LoVo (cell line): ENCODE measurements at regions not wholly inside any gene's neighbourhood (a gene's known extent, or its start where the extent isn't known, plus 50 kb on each side); places are given as distances from the start of the nearest gene placed in this dataset.

Source experiments
- DNase-seq: peaks from one replicate; pipeline ENCODE4 v3.0.0-alpha.2; 2016; ENCODE audit warnings: low spot score

GRCh38 chr13:84296401-84296800 lies 414.1 kb upstream of the SLITRK1 start:
- no peak for DNase-seq

- DNase-seq, result no peak
Observed at GRCh38 chr13:84294576-84294975, 412.3 kb upstream of the SLITRK1 start.

- DNase-seq, result no peak
Observed at GRCh38 chr13:84290386-84290785, 408.1 kb upstream of the SLITRK1 start.

- no peak for DNase-seq
Observed at GRCh38 chr13:84279166-84279565, 396.9 kb upstream of the SLITRK1 start.

GRCh38 chr13:84272877-84273562 lies 390.7 kb upstream of the SLITRK1 start:
- DNase-seq, result no peak

GRCh38 chr13:84265257-84265764 lies 383.0 kb upstream of the SLITRK1 start:
- DNase-seq, result no peak

GRCh38 chr13:84263354-84264069 lies 381.2 kb upstream of the SLITRK1 start:
- DNase-seq, result no peak

GRCh38 chr13:84255226-84255797 lies 373.0 kb upstream of the SLITRK1 start:
- no peak for DNase-seq

- no peak for DNase-seq
Observed at GRCh38 chr13:84249463-84249862, 367.2 kb upstream of the SLITRK1 start.

- no peak for DNase-seq
Observed at GRCh38 chr13:84243340-84243739, 361.1 kb upstream of the SLITRK1 start.

- DNase-seq, result no peak
Observed at GRCh38 chr13:84239032-84239431, 356.8 kb upstream of the SLITRK1 start.

- no peak for DNase-seq
Observed at GRCh38 chr13:84238381-84238780, 356.1 kb upstream of the SLITRK1 start.

GRCh38 chr13:84237143-84237542 lies 354.9 kb upstream of the SLITRK1 start:
- no peak for DNase-seq

GRCh38 chr13:84234416-84234815 lies 352.1 kb upstream of the SLITRK1 start:
- no peak for DNase-seq

- DNase-seq, result no peak
Observed at GRCh38 chr13:84230568-84230967, 348.3 kb upstream of the SLITRK1 start.

- no peak for DNase-seq
Observed at GRCh38 chr13:84211048-84211447, 328.8 kb upstream of the SLITRK1 start.

- DNase-seq, result no peak
Observed at GRCh38 chr13:84208246-84208910, 326.1 kb upstream of the SLITRK1 start.

- no peak for DNase-seq
Observed at GRCh38 chr13:84207509-84207908, 325.2 kb upstream of the SLITRK1 start.

- DNase-seq, result no peak
Observed at GRCh38 chr13:84200971-84201370, 318.7 kb upstream of the SLITRK1 start.

- DNase-seq, result no peak
Observed at GRCh38 chr13:84192125-84192524, 309.9 kb upstream of the SLITRK1 start.

GRCh38 chr13:84191139-84191538 lies 308.9 kb upstream of the SLITRK1 start:
- DNase-seq, result no peak

- DNase-seq, result no peak
Observed at GRCh38 chr13:84187626-84188025, 305.4 kb upstream of the SLITRK1 start.
